CD8-positive, alpha-beta memory T cell (primary cell): ENCODE measurements at regions not wholly inside any gene's neighbourhood (a gene's known extent, or its start where the extent isn't known, plus 50 kb on each side); places are given as distances from the start of the nearest gene placed in this dataset.
A peak's percentile ranks its signal among the peaks of the same experiment; 100 is the strongest.

ENCODE experiments used
- CTCF ChIA-PET: fragments of 350-600 bp; sonication (Branson Sonifier 250); formaldehyde crosslinking; loops from one replicate; lab custom pipeline; 2021; ENCODE audit warnings: antibody characterized with exemption; lab: Charles Lee
- POLR2A ChIA-PET: fragments of 350-600 bp; sonication (Branson Sonifier 250); formaldehyde crosslinking; loops from one replicate; lab custom pipeline; 2021; ENCODE audit warnings: antibody characterized with exemption; lab: Charles Lee
- DNase-seq, 5 donors: peaks; one replicate each; pipeline versions ENCODE4 v3.0.0 to v3.0.0-alpha.2; 2020 to 2022; ENCODE audit warnings: mixed read lengths in 1 of 5
- H3K27ac ChIP-seq: one replicate; pipeline ENCODE4 v1.7.0; 2013; ENCODE audit warnings: low read depth, mild to moderate bottlenecking, low read length, moderate library complexity
- H3K27me3 ChIP-seq: 2 replicates; pipeline ENCODE4 v1.7.0; 2013; ENCODE audit warnings: low read length, mild to moderate bottlenecking; ENCODE audit not compliant: insufficient read depth, poor library complexity, severe bottlenecking
- H3K36me3 ChIP-seq: 2 replicates; pipeline ENCODE4 v1.7.0; 2013; ENCODE audit warnings: mild to moderate bottlenecking, low read length, moderate library complexity; ENCODE audit not compliant: insufficient read depth
- H3K4me1 ChIP-seq: 2 replicates; pipeline ENCODE4 v1.7.0; 2013; ENCODE audit warnings: mild to moderate bottlenecking, low read length, moderate library complexity; ENCODE audit not compliant: insufficient read depth
- H3K4me3 ChIP-seq: 2 replicates; pipeline ENCODE4 v1.7.0; 2013; ENCODE audit warnings: mild to moderate bottlenecking, low read length
- H3K9me3 ChIP-seq: 2 replicates; pipeline ENCODE4 v1.7.0; 2013; ENCODE audit warnings: mild to moderate bottlenecking, low read length
- H3K27ac Mint-ChIP-seq, 8 donors: one replicate each; pipeline ENCODE4 v1.8.0; 2020 to 2021; ENCODE audit warnings: mixed read lengths in 8 of 8, mild to moderate bottlenecking in 6 of 8, inconsistent platforms in 3 of 8, moderate library complexity in 3 of 8
- H3K27me3 Mint-ChIP-seq, 2 donors: one replicate each; pipeline ENCODE4 v1.8.0; 2020 to 2021; ENCODE audit warnings: mixed read lengths in 2 of 2, mild to moderate bottlenecking in 1 of 2, moderate library complexity in 1 of 2
- H3K36me3 Mint-ChIP-seq, 3 donors: one replicate each; pipeline ENCODE4 v1.8.0; 2020 to 2021; ENCODE audit warnings: mixed read lengths in 3 of 3, inconsistent platforms in 1 of 3, mild to moderate bottlenecking in 1 of 3
- H3K4me1 Mint-ChIP-seq, 3 donors: one replicate each; pipeline ENCODE4 v1.8.0; 2020 to 2021; ENCODE audit warnings: mixed read lengths in 3 of 3, inconsistent platforms in 1 of 3, mild to moderate bottlenecking in 1 of 3
- H3K4me3 Mint-ChIP-seq, 7 donors: one replicate each; pipeline ENCODE4 v1.8.0; 2020 to 2021; ENCODE audit warnings: mixed read lengths in 7 of 7, mild to moderate bottlenecking in 6 of 7, moderate library complexity in 4 of 7, inconsistent platforms in 2 of 7
- H3K9me3 Mint-ChIP-seq, 5 donors: one replicate each; pipeline ENCODE4 v1.8.0; 2020 to 2022; ENCODE audit warnings: mixed read lengths in 5 of 5, mild to moderate bottlenecking in 3 of 5, moderate library complexity in 2 of 5, inconsistent platforms in 1 of 5

GRCh38 chr11:119979701-119980100 lies 158.2 kb downstream of the TRIM29 start:
- H3K36me3 ChIP-seq: no peaks in the 10 kb centered on the region
- peaks cover 8 to 12% of the 10 kb centered on the region in 2 donors for H3K27me3 Mint-ChIP-seq
- H3K27ac ChIP-seq: no peak overlapping the region
- H3K4me3 Mint-ChIP-seq: no peak overlapping the region
- no peaks in the 10 kb centered on the region for H3K4me1 Mint-ChIP-seq
- ChIA-PET POLR2A (no interaction called here), CTCF (no interaction called here)
- H3K4me1 ChIP-seq: no peaks in the 10 kb centered on the region
- H3K9me3 Mint-ChIP-seq: no peaks in the 10 kb centered on the region
- H3K36me3 Mint-ChIP-seq: no peaks in the 10 kb centered on the region
- H3K27me3 ChIP-seq: no peaks in the 10 kb centered on the region
- DNase-seq: no peak
- H3K27ac Mint-ChIP-seq: no peak overlapping the region
- no peak overlapping the region for H3K4me3 ChIP-seq
- no peaks in the 10 kb centered on the region for H3K9me3 ChIP-seq

DNA sequence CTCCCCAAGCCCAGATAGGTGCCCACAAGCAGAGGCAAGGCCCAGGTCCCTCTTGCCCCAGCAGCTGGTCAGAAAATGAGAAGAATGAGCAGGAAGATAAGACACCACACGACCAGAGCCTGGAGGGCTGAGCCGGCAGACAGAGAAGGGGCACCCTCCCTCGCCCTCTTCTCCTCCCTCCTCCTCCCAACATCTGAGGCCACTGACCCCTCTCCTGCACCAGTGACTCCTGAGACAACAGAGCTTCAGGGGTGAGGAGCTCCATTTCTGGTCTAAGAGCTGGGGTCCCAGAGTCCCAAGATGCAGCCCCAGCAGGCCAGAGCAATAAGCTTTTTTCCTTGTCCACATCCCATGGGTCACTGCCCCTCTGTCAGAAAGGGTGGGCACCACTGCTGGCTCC lies 159.2 kb downstream of the TRIM29 start:
- no peak for DNase-seq
- Mint-ChIP-seq H3K27ac (no peak overlapping the region), H3K4me3 (no peak overlapping the region), H3K36me3 (no peaks in the 10 kb centered on the region), H3K4me1 (no peaks in the 10 kb centered on the region), H3K9me3 (no peaks in the 10 kb centered on the region), H3K27me3 (peaks cover 11 to 13% of the 10 kb centered on the region in 2 donors)
- Histone ChIP-seq H3K36me3 (no peaks in the 10 kb centered on the region), H3K4me1 (no peaks in the 10 kb centered on the region), H3K27ac (no peak overlapping the region), H3K27me3 (no peaks in the 10 kb centered on the region), H3K4me3 (no peak overlapping the region), H3K9me3 (no peaks in the 10 kb centered on the region)
- CTCF ChIA-PET: no interaction called here
- POLR2A ChIA-PET: no interaction called here

DNA sequence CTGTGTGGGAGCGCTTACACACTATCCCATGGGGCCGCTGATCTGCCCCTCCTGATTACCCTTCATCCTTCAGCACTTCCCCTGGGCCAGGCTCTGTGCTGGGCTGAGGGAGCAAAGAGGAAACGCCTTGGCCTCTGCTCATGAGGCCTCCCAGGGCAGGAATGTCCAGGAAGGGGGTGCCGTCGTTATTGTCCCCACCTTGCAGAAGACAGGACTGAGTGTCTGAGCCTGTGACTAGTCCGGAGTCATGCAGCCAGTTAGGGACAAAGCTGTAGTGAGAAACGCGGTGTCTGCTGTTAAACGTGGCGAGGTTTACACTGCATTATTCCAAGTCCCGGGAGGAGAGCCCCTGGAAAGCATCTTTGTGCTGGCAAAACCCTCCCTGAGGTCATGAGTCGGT lies 160.0 kb downstream of the TRIM29 start:
- POLR2A ChIA-PET: no interaction called here
- H3K4me1 Mint-ChIP-seq: no peaks in the 10 kb centered on the region
- H3K27me3 Mint-ChIP-seq: peaks cover 11 to 14% of the 10 kb centered on the region in 2 donors

GRCh38 chr11:119977561-119977860 lies 160.4 kb downstream of the TRIM29 start:
- H3K9me3 Mint-ChIP-seq: no peaks in the 10 kb centered on the region
- H3K27ac Mint-ChIP-seq: no peak overlapping the region
- H3K4me1 ChIP-seq: no peaks in the 10 kb centered on the region
- H3K27me3 ChIP-seq: no peaks in the 10 kb centered on the region
- DNase-seq: no peak
- no peaks in the 10 kb centered on the region for H3K4me1 Mint-ChIP-seq
- H3K4me3 Mint-ChIP-seq: no peak overlapping the region
- CTCF ChIA-PET: no interaction called here
- H3K27ac ChIP-seq: no peak overlapping the region
- no peaks in the 10 kb centered on the region for H3K36me3 ChIP-seq
- H3K4me3 ChIP-seq: no peak overlapping the region
- H3K9me3 ChIP-seq: no peaks in the 10 kb centered on the region
- H3K36me3 Mint-ChIP-seq: no peaks in the 10 kb centered on the region
- POLR2A ChIA-PET: no interaction called here
- peaks cover 11 to 14% of the 10 kb centered on the region in 2 donors for H3K27me3 Mint-ChIP-seq

More for the DNA sequence above, 160.0 kb downstream of the TRIM29 start:
- Mint-ChIP-seq H3K36me3 (no peaks in the 10 kb centered on the region), H3K27ac (no peak overlapping the region), H3K9me3 (no peaks in the 10 kb centered on the region), H3K4me3 (no peak overlapping the region)
- Histone ChIP-seq H3K27me3 (no peaks in the 10 kb centered on the region), H3K4me3 (no peak overlapping the region), H3K9me3 (no peaks in the 10 kb centered on the region), H3K36me3 (no peaks in the 10 kb centered on the region), H3K27ac (no peak overlapping the region), H3K4me1 (no peaks in the 10 kb centered on the region)
- DNase-seq: no peak
- CTCF ChIA-PET: no interaction called here

DNA sequence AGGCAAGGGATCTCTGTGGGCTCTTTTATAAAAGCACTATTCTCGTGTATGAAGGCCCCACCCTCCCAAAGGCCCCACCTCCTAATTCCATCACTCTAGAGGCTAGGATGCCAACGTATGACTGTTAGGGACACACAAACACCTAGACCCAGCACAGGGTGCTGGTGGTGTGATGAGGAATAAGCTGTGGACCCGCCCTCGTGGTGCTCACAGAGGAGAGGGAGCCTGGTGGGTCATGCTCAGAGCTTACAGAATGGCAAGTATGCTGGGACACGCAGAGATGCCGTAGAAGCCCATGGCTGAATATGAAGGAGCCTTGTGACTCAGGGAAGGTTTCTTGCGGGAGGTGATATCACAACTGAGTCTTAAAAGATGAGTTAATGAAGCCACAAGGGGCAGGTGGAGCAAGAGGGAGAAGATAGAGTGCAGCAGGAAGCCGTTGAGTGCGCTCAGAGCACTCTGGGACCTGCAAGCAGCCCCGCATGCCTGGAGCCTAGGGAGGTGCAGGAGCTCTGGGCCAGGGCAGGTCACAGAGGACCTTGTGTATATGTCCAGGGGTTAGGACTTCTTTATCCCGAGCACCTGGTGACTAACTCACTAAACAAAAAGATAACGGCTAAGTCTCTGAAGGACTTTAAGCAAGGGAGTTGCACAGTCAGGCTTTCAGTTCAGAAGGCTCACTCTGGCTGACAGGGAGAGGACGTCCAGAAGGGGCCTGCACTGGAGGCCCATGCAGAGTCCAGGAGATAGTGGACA lies 160.9 kb downstream of the TRIM29 start:
- POLR2A ChIA-PET: no interaction called here
- no peaks in the 10 kb centered on the region for H3K9me3 Mint-ChIP-seq
- no peaks in the 10 kb centered on the region for H3K9me3 ChIP-seq
- H3K4me1 Mint-ChIP-seq: no peaks in the 10 kb centered on the region
- no peaks in the 10 kb centered on the region for H3K36me3 Mint-ChIP-seq
- DNase-seq: no peak
- no peaks in the 10 kb centered on the region for H3K27me3 ChIP-seq
- H3K27ac Mint-ChIP-seq: no peak overlapping the region
- no peaks in the 10 kb centered on the region for H3K4me1 ChIP-seq
- H3K27me3 Mint-ChIP-seq: peaks cover 11 to 14% of the 10 kb centered on the region in 2 donors
- no peak overlapping the region for H3K27ac ChIP-seq
- no peak overlapping the region for H3K4me3 ChIP-seq
- CTCF ChIA-PET: no interaction called here
- no peaks in the 10 kb centered on the region for H3K36me3 ChIP-seq
- H3K4me3 Mint-ChIP-seq: no peak overlapping the region

GRCh38 chr11:119975561-119976152 lies 162.3 kb downstream of the TRIM29 start:
- H3K27me3 Mint-ChIP-seq: peaks cover 11 to 14% of the 10 kb centered on the region in 2 donors
- ChIA-PET CTCF (no interaction called here), POLR2A (no interaction called here)
- H3K4me3 Mint-ChIP-seq: no peak overlapping the region
- Histone ChIP-seq H3K9me3 (no peaks in the 10 kb centered on the region), H3K27ac (no peak overlapping the region), H3K4me3 (no peak overlapping the region), H3K27me3 (no peaks in the 10 kb centered on the region), H3K36me3 (no peaks in the 10 kb centered on the region), H3K4me1 (no peaks in the 10 kb centered on the region)
- no peak for DNase-seq
- H3K4me1 Mint-ChIP-seq: no peaks in the 10 kb centered on the region
- H3K36me3 Mint-ChIP-seq: no peaks in the 10 kb centered on the region
- H3K27ac Mint-ChIP-seq: no peak overlapping the region
- H3K9me3 Mint-ChIP-seq: peaks cover 0 to 2% (median 0%) of the 10 kb centered on the region in 5 donors

DNA sequence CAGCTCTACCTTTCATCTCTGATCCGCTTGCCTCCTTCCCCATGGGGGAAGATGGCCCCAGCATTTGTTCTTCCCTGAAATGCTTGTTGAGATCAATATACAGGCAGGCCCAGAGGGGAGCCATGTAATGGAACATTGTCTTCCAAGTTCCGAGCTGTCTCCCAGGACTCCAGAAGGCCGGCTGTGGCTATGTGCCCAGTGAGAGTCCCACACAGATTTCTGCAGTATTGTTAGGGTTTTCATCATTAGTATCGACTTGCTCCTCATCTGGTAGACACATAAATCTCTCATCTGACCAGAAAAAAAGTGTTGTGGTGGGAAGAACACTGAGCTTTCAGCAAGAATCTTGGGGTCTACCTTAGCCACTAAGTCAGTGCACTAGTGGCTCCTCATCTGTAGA lies 163.4 kb downstream of the TRIM29 start:
- Mint-ChIP-seq H3K27ac (no peak overlapping the region), H3K9me3 (peaks cover 0 to 2% (median 0%) of the 10 kb centered on the region in 5 donors), H3K27me3 (peaks cover 7 to 14% of the 10 kb centered on the region in 2 donors), H3K4me1 (no peaks in the 10 kb centered on the region), H3K36me3 (no peaks in the 10 kb centered on the region), H3K4me3 (no peak overlapping the region)
- Histone ChIP-seq H3K27me3 (no peaks in the 10 kb centered on the region), H3K9me3 (no peaks in the 10 kb centered on the region), H3K36me3 (no peaks in the 10 kb centered on the region), H3K4me3 (no peak overlapping the region), H3K27ac (no peak overlapping the region), H3K4me1 (no peaks in the 10 kb centered on the region)
- no peak for DNase-seq
- ChIA-PET CTCF (no interaction called here), POLR2A (no interaction called here)

GRCh38 chr11:119974051-119974450 lies 163.9 kb downstream of the TRIM29 start:
- H3K36me3 ChIP-seq: no peaks in the 10 kb centered on the region
- CTCF ChIA-PET: no interaction called here
- no peaks in the 10 kb centered on the region for H3K9me3 ChIP-seq
- H3K27me3 ChIP-seq: no peaks in the 10 kb centered on the region
- no peaks in the 10 kb centered on the region for H3K36me3 Mint-ChIP-seq
- H3K4me3 ChIP-seq: no peak overlapping the region
- no peaks in the 10 kb centered on the region for H3K4me1 ChIP-seq
- H3K9me3 Mint-ChIP-seq: peaks cover 0 to 2% (median 0%) of the 10 kb centered on the region in 5 donors
- H3K27me3 Mint-ChIP-seq: peaks cover 4 to 14% of the 10 kb centered on the region in 2 donors
- no peak overlapping the region for H3K4me3 Mint-ChIP-seq
- H3K4me1 Mint-ChIP-seq: no peaks in the 10 kb centered on the region
- H3K27ac Mint-ChIP-seq: peak overlapping the region in 1 of 8 donors; percentile 60
- DNase-seq: no peak
- no peak overlapping the region for H3K27ac ChIP-seq
- POLR2A ChIA-PET: no interaction called here
